ENCODE measurements at regions not wholly inside any gene's neighbourhood (a gene's known extent, or its start where the extent isn't known, plus 50 kb on each side); places are given as distances from the start of the nearest gene placed in this dataset.

DNA sequence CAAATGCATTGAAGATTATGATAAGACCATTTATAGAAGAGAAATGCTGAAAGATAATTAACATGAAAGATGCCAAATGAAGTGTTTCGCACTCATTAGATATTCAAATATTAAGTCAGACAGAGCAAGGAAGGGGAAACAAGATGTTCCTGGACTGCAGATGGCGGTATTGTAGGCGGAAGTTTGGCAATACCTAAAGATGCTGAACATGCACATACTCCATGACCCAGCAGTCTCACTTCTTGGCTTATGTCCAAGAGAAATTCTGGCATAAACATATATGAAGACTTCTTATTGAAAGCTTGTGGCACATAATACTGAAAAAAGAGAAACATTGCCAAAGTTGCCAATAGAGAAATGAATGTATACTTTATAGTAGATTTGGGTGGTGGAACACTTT is 325.4 kb upstream of the SEMA3C start:
- WGBS, 2 donors: 86 to 89% methylated on average over 3 of the region's 3 CpGs
- DNase-seq: no peak

DNA sequence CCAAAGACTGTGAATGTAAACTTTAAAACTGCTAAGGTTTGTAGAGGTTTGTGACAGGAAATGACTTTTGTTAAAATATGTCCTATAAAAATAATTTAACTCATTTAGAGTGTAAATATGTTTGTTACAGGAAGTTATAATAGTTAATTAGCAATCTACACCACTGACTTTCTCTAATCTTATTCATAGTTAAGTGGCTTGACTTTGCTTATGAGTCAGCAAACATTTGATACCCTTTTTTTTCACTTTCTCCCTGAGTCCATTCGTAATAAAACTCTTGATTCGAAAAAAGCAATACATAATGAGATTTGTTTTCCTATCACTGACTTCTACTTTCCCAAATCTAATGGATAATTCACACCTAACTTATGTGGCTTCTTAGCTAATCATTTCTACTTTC is 317.7 kb upstream of the SEMA3C start:
- no peak for DNase-seq
- TF ChIP-seq, protein P1, sequence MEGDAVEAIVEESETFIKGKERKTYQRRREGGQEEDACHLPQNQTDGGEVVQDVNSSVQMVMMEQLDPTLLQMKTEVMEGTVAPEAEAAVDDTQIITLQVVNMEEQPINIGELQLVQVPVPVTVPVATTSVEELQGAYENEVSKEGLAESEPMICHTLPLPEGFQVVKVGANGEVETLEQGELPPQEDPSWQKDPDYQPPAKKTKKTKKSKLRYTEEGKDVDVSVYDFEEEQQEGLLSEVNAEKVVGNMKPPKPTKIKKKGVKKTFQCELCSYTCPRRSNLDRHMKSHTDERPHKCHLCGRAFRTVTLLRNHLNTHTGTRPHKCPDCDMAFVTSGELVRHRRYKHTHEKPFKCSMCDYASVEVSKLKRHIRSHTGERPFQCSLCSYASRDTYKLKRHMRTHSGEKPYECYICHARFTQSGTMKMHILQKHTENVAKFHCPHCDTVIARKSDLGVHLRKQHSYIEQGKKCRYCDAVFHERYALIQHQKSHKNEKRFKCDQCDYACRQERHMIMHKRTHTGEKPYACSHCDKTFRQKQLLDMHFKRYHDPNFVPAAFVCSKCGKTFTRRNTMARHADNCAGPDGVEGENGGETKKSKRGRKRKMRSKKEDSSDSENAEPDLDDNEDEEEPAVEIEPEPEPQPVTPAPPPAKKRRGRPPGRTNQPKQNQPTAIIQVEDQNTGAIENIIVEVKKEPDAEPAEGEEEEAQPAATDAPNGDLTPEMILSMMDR (IDR thresholded peaks at IDR 0.05): no peak
- TF ChIP-seq POLR2A (IDR thresholded peaks at IDR 0.05): no peak
- intact Hi-C loops (cut with DNase I): no loop called here
- 87 to 93% methylated on average over 2 of the region's 2 CpGs for whole genome bisulfite sequencing, 2 donors
- H3K4me1 ChIP-seq: no peaks in the 10 kb centered on the region
- H3K9me3 ChIP-seq: no peaks in the 10 kb centered on the region
- H3K36me3 ChIP-seq: no peaks in the 10 kb centered on the region
- H3K4me3 ChIP-seq (replicated peaks in 1 of 3): no peak overlapping the region
- no peaks in the 10 kb centered on the region for H3K27me3 ChIP-seq
- H3K27ac ChIP-seq: no peak overlapping the region

More for the DNA sequence above, 325.4 kb upstream of the SEMA3C start:
- TF ChIP-seq POLR2A (IDR thresholded peaks at IDR 0.05): no peak
- TF ChIP-seq, protein P1 (IDR thresholded peaks at IDR 0.05): no peak
- intact Hi-C loops (cut with DNase I): no loop called here
- Histone ChIP-seq H3K4me1 (no peaks in the 10 kb centered on the region), H3K36me3 (no peaks in the 10 kb centered on the region), H3K27me3 (no peaks in the 10 kb centered on the region), H3K4me3 (replicated peaks in 1 of 3) (no peak overlapping the region), H3K27ac (no peak overlapping the region), H3K9me3 (no peaks in the 10 kb centered on the region)

DNA sequence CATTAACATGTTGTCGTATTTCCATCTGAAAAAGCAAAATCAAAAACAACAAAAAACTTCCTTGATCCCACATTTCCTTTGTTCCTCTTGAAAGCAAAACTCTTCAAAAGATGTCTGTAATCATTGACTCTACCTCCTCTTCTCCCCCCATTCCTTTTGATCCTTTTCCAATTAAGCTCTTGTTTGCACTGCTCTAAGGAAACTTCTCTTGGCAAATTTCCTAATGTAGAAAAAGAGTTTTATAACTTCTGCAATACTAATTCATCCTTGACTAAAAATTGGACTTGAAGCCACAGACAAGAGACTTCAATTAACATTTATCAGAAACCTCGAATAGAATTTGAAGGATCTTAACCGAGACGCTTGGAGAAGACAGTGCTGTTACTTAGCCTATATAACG is 317.1 kb upstream of the SEMA3C start:
- DNase-seq: no peak
- intact Hi-C loops (cut with DNase I): no loop called here
- H3K9me3 ChIP-seq: no peaks in the 10 kb centered on the region
- TF ChIP-seq POLR2A (IDR thresholded peaks at IDR 0.05): no peak
- TF ChIP-seq, protein P1 (IDR thresholded peaks at IDR 0.05): no peak
- WGBS, 2 donors: 57 to 65% methylated on average over 5 of the region's 5 CpGs
- H3K27me3 ChIP-seq: no peaks in the 10 kb centered on the region
- no peak overlapping the region for H3K27ac ChIP-seq
- no peaks in the 10 kb centered on the region for H3K36me3 ChIP-seq
- H3K4me1 ChIP-seq: no peaks in the 10 kb centered on the region
- no peak overlapping the region for H3K4me3 ChIP-seq (replicated peaks in 1 of 3)

DNA sequence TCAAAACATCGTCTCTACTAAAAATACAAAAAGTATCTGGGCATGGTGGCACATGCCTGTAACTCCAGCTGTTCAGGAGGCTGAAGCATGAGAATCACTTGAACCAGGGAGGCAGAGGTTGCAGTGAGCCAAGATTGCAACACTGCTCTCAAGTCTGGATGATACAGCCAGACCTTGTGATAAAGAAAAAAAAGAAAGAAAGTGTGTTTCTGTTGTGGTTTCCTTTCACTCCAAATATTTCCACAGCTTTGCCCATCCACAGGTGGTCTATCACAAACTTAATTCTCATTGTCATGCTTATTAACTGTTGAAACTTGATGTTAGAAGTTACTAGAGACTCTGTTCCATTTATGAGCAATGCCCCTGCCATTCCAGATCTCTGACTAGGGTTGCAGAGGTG is 316.0 kb upstream of the SEMA3C start:
- H3K4me1 ChIP-seq: no peaks in the 10 kb centered on the region
- no peak for TF ChIP-seq POLR2A (IDR thresholded peaks at IDR 0.05)
- TF ChIP-seq, protein P1 (IDR thresholded peaks at IDR 0.05): no peak
- intact Hi-C loops (cut with DNase I): no loop called here
- WGBS, 2 donors: 62 to 69% methylated on average over 1 of the region's 1 CpG
- H3K36me3 ChIP-seq: no peaks in the 10 kb centered on the region
- DNase-seq: no peak
- H3K27me3 ChIP-seq: no peaks in the 10 kb centered on the region
- H3K27ac ChIP-seq: no peak overlapping the region
- no peaks in the 10 kb centered on the region for H3K9me3 ChIP-seq
- no peak overlapping the region for H3K4me3 ChIP-seq (replicated peaks in 1 of 3)

DNA sequence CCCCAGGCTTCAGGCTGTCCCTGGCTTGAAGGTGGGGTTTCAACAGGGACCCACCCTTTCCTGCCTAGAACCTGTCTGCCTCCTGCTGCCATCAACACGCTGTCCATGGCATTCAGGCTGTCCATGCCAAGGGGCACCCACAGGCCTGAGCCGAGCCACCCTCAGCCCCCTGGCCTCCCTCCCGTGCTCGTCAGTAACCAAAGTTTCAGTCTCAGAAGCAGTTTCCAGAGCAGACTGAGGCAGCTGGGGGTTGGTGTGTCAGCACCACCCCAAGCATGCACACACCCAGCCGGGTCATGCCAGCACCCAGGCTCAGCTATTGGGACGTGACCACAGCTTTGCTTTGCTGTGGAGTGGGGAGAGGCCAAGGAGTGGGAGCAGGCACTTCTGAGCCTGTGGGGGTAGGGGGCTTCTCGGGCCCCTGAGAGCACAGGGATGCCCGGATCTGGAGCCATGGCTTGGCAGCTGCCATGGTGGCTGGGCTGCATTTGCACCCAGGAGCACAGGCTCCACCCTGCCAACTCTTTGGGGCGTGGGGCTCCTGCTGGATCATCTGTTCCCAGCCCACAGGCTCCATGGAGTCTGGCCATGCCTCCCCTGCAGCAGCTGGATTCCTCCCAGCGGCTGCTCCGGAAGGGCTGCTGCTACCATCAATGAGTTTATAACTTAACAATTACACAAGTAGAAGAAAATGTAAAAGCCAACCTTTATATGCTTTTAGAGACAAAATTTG is 314.5 kb upstream of the SEMA3C start:
- no peaks in the 10 kb centered on the region for H3K4me1 ChIP-seq
- H3K27me3 ChIP-seq: no peaks in the 10 kb centered on the region
- 90 to 95% methylated on average over 6 to 8 of the region's 11 CpGs for WGBS, 2 donors
- H3K27ac ChIP-seq: no peak overlapping the region
- H3K4me3 ChIP-seq (replicated peaks in 1 of 3): no peak overlapping the region
- TF ChIP-seq, protein P1 (IDR thresholded peaks at IDR 0.05): no peak
- no peak for TF ChIP-seq POLR2A (IDR thresholded peaks at IDR 0.05)
- H3K9me3 ChIP-seq: no peaks in the 10 kb centered on the region
- intact Hi-C loops (cut with DNase I): no loop called here
- no peak for DNase-seq
- H3K36me3 ChIP-seq: no peaks in the 10 kb centered on the region

Measured in thyroid gland (tissue), 4 donors.